ENCODE measurements at regions not wholly inside any gene's neighbourhood (a gene's known extent, or its start where the extent isn't known, plus 50 kb on each side); places are given as distances from the start of the nearest gene placed in this dataset.
"Not testable (repeated sequence)": the region's sequence is repeated elsewhere in the genome, so short reads cannot be mapped to it uniquely, and the experiment has no call there.

DNA sequence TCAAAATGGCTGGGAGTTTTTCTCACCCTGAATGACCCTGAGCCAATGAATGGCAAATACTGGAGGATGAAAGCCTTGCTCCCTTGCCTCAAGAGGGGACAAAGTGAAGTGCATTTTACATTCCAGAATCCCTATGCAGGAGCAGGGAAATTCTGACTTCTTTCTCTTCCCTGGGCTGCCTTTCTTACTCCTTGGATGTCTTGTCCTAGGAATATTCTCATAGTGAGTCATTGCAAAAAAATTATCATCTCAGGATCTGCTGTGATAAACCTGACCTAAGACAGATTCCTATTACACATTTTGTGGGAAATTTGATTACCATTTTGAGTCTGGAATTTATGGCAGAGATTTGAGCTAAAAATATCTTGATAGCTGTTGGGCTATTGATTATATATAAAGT, 199.9 kb downstream of the TMA16 start:
- no peak for DNase-seq

DNA sequence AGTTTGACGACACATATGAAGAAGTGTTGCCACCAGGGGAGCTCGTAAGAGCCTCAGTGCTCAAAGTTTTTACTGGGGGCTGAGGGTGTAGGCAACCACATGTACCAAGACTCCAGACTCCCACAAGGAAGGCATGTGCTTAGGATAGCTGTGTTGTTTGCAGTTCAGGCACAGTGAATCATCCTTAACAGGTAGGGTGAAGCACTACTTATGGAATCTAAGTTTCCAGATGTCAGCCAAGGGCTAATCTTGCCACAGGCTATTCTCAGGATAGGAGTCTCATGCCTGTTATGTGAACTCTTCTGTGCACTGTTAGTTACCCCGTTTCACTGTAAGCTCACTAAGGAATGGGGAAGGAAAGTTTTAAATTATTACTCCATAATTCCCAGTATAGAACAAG, 202.6 kb downstream of the TMA16 start:
- no peak for DNase-seq

DNA sequence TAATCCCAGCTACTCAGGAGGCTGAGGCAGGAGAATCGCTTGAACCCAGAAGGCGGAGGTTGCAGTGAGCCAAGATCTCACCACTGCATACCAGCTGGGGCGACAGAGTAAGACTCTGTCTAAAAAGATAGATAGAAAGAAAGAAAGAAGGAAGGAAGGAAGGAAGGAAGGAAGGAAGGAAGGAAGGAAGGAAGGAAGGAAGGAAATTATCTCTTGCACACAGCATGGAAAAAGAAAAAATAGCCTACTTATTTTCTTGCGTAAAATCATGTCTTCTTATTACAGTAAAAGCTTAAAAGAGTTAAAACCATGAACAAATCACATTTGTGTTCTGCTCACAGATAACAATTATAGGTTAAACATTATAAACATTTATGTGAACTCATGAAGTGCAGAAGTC, 205.9 kb downstream of the TMA16 start:
- DNase-seq = not testable (repeated sequence)

DNA sequence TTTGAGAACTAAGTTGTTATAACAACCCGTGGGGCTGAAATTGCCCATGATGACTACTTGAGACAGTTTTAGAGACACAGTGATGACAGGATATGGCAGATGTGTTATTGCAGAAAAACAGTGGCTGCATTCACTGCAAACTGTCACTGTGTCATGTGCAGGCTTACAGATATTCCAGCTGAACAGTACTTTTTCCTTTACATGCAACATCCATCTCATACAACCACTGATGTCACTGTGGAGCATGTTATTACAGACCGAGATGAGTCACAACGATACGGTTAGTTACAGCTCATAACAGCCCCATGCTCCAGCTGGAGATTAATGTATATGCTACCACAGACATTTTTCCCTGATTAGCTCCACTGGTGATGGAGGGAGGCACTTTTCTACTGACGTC, 207.4 kb downstream of the TMA16 start:
- DNase-seq = peak in 1 of 2 experiments; percentile 30

DNA sequence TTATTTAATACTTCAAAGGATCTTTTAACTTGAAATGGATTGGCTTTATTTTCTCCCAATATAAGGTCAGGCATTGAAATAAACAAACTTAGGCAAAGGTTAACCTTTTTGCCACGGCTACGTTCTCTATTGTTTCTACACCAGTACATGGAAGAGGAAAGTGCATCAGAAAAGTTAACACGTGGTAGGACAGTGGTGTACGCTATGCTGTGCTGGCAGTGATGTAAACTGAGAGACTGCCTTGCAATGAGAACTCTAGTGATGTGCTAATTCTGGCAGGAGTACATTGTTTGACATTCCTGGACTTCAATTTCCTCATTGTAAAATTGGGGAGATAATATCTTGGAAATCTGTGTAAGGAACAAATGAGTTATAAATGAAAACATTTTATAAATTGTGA, 208.2 kb downstream of the TMA16 start:
- DNase-seq = no peak

DNA sequence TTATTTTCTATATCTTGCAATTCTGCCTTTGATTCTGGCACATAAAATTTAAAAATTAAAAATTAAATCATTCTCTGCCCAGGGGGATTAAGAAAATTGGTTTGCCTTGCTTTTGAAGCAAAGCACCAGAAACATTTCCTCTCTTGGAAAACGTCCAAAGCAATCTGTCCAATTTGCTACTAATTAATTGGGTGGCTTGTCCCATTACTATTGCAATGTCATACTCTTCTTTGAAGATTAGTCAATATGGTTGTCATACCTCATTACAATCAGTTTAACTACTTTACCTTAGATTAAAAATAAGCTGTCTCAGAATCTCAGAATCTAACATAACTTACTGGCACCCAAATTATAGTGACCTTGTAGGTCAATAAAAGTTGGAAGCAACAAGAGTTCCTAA, 208.8 kb downstream of the TMA16 start:
- peak in 1 of 2 experiments; percentile 13 for DNase-seq

DNA sequence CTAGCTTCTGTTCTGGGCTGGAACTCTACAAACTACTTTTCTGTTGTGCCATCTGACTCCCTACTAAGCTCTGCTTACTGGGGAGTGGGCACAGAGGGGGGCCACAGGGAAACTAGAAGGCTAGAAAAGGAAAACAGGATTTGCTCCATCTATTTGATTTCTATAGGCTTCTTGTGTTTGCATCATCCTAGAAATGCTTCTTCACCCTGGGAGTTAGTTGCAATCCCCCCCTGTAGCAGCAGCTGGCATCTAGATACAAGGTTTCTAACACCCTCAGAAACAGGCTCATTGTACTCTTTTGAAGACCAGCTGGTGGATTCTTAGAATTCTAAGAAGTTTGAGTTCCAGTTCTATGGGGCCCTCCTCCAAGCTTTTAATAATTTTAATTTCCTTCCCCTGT, 213.4 kb downstream of the TMA16 start:
- peak in 1 of 2 experiments; percentile 26 for DNase-seq

DNA sequence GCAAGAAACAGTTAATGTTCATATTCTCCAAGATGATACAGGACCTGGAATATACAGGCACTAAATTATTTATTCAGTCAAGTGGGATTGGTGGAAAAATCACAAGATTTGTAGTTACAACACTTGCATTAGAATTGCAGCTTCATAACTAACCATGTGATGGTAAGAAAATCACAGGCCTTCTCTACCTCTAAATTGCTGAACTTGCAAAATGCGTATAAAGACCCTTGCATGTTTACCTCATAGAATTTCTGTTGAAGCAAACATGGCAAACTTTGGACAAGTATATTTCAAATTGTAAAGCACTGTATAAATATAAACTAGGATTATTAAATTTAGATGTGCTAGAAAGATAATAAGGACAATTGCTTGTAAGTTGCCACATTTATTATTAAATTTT, 215.1 kb downstream of the TMA16 start:
- DNase-seq = no peak

DNA sequence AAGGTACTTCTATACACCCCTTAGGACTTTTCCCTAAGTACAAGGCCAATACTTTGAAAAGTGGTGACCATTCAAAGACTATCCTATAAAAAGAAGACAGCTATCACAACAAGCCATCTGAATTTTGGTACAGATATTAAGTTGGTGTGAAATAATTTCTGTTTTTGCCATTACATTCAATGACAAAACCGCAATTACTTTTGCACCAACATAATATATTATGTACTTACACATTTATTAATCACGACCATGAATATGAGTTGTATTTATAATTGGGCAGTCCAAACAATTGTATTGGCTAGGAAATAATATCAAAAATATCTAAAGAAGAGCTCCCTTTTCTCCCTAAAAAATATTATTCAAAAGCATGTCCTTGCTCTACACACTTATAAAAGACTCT, 215.7 kb downstream of the TMA16 start:
- no peak for DNase-seq

DNA sequence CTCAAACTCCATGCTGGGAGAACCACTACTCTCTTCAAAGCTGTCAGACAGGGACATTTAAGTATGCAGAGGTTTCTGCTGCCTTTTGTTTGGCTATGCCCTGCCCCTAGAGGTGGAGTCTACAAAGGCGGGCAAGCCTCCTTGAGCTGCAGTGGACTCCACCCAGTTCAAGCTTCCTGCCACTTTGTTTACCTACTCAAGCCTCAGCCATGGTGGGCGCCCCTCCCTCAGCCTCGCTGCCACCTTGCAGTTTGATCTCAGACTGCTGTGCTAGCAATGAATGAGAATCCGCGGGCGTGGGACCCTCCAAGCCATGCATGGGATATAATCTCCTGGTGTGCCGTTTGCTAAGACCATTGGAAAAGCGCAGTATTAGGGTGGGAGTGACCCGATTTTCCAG, 230.0 kb downstream of the TMA16 start:
- not testable (repeated sequence) for DNase-seq

DNA sequence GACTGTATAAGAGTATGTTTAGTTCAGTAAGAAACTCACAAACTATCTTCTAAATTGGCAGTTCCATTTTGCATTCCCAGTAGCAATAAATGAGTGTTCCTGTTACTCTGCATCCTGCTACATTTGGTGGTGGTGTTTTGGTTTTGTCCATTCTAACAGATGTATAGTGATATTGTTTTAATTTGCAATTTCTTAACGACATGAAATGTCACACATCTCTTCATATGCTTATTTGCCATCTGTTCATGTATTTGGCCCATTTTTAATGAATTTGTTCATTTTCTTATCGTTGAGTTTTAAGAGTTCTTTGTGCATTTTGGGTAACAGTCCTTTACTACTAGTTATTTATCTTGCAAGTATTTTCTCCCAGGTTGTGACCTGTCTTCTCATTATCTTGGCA, 232.2 kb downstream of the TMA16 start:
- no peak for DNase-seq

DNA sequence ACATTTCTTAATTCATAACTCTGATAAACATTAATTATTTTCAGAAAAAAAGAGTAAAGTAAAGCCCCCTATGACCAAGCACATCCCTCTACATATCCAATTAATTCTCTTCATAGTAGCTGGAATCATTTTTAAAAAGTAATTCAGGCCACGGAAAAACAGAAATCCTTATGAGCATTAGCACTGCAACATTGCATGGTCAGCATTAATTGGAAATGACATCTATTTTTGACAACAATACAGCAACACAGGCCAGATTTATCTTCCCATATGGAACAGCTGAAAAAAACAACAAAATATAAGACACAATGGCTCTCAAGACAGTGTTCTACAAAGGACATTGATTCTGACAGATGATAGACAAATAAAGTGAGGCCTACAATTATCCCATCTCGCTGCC, 236.6 kb downstream of the TMA16 start:
- no peak for DNase-seq

DNA sequence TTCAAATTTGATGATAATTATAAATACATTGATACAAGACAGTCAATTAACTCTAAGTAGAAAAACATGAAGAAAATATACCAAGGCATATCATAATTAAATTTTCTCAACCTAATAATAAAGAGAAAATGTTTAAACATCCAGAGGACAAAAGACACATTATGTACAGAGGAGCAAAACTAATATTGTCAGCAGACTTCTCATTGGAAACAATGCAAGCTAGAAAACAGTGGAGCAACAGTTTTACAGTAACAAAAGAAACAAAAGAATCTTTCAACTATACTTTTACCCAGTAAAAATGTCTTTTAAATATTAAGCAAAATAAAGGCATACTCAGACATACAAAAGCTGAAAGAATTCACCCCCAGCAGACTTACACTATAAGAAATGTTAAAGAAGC, 238.0 kb downstream of the TMA16 start:
- DNase-seq = no peak

DNA sequence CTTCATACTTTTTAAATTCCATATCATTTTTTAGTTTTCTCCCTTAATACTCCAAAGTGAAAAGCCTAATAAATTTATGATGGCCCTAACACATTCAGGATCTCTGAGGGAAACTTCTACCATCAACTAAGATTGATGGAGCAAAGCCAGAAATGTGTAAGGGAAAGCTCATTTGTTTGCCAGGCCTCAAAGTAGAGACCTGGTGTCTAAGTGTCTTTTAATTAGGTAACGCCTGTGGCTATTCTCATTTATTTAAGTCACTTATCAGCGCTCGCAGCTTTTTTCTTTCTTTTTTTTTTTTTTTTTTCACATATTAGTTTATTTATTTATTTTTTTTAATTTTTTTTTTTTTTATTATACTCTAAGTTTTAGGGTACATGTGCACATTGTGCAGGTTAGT, 242.4 kb downstream of the TMA16 start:
- DNase-seq = no peak

DNA sequence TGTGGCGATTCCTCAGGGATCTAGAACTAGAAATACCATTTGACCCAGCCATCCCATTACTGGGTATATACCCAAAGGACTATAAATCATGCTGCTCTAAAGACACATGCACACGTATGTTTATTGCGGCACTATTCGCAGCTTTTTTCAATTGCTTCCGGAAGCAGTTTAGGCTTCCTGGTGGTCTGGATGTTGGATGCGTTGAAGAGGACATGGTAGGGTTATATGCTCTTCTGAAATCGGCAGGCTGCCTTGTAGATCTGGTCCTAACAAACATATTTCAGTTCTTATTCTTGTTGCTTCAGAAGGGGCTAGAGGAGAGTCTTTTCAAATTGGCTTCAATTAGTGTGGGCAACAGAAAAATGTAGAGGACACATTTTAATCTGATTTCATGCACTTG, 243.4 kb downstream of the TMA16 start:
- not testable (repeated sequence) for DNase-seq

DNA sequence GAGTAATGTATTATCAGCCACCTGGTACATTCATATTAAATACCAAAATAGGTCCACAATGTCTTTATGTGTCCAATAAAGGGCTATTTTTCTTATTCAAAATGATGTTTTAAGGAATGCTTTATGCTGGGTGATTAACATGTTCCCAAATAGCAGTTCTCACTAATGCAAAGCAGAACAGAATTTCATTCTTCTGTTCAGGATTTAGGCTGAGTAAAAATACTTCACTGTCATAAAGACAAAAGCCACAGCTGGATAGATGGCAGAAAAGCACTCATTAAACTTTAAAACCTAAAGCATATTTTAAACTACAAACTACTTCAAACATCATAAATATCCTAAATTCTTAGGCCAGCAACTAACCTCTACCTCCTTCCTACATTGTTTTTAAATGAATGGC, 244.0 kb downstream of the TMA16 start:
- DNase-seq = no peak

DNA sequence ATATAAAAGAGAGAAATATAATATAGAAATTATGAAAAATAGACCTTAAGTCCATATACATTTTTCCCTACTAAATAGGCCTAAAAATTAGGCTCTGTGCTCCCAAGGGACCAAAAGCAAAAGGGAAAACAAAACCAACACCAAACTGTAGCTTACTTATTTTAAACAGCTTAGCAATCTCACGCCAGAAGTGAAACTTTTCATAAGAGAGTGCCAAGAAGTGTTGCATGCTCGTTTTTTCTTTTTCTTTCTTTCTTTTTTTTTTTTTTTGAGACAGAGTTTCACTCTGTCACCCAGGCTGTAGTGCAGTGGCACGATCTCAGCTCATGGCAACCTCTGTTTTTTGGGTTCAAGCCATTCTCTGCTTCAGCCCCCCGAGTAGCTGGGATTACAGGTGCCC, 250.4 kb downstream of the TMA16 start:
- DNase-seq = no peak

DNA sequence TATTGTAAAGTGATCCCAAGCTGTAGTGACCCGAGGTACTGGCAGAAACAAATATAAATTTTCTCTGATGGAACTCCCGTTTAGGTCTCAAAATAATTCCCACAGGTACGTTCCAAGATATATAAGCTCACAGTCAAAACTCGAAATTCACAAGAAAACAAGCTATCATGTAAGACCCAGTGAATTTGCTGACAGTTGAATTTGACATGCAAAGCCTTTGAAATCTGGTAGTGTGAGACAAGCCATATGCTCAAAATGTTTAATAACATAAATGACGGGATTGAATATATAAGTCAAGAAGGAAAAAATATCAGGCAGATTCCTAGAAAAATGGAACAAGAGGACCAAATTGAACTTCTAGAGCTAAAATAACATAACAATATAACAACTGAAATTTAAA, 252.8 kb downstream of the TMA16 start:
- DNase-seq = no peak

DNA sequence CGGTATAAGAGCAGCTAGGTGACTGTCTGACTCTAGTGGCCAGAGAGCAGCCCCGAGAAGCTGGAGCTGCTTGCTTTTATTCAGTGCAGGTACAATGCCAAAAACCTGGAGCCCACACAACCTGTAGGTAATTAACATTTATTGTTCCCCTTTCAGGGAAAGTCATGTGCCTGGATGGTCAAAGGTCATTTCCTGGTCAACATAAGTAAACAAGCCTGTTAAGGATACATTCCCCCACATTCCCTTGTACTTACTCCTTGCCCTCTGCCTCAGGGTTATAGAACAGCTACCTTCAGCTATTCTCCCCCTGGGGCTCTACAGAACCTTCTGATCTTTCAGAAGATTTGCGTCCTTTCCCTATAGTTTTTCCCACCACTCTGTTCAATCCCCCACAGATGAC, 253.4 kb downstream of the TMA16 start:
- no peak for DNase-seq

DNA sequence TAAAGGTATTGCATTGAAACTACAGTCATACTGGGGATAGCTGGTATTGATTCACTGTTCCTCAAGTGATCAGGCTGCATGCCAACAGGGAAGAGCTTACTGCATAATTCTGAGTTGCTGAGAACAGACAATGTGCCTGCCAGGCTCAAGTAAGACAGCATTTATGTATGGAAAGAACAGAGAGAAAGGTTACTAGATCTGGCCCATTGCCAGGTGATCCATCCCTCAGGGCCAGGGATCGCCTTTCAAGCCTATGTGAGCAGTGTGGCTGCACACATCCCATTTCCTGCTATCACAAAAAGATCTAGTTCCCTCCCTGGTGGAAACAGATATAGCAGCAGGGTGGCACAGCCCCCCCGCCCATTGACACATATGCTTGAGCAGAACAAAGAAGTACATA, 254.0 kb downstream of the TMA16 start:
- peak in 1 of 2 experiments; percentile 26 for DNase-seq

DNA sequence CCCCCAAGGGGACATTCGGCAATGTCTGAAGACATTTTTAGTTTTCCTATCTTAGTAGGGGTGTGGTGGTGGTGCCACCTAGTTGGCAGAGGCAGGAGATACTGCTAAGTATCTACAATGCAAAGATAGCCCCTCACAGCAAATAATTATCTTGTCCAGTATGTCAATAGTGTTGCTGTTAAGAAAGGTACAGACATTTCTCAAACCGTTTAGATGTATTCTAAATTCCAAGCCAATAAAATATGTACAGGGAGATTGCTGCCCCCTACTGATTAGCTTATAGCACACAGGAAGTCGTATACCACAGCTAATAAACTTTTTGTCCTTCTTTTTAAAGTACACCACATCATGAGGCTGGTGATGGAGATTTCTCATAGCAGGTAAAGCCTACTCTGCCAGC, 260.5 kb downstream of the TMA16 start:
- peak in 1 of 2 experiments; percentile 3 for DNase-seq

DNA sequence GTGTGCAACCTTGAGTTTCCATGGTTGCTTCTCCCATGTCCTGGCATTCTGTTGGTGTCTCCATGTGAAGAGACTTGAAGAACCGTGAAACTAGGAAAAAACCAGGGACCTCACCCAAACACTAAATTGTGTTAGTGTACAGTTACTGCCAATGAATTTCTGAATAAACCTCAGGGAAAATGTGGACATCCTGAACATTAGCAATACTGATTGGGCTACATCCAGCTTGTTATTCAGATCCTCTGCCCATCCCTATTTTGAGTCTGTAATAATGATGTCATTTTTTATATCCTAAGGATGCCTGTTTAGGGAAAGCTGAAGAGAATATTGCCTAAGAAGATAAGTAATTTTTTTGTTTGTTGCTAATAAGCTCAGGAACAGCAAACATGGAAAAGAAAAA, 262.7 kb downstream of the TMA16 start:
- DNase-seq = no peak

DNA sequence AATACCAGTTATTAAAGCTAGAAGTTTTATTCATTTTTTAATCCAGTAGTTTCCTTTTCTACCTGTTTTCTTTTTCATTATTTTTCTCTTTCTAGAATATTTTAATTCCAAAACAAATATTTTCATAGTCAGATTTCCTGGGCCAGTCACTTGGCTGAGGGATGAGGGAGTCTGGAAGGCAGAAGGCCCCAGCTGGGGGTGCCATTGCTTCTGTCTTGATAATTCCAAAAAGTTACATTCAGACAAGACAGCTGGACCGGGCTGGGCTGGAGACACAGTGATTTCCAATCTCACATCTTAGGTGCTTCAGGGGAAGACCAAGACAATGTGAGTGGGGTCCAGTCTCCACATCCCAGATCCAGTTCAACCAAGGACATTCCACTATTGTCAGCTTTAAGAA, 263.5 kb downstream of the TMA16 start:
- DNase-seq = peak in 1 of 2 experiments; percentile 8

DNA sequence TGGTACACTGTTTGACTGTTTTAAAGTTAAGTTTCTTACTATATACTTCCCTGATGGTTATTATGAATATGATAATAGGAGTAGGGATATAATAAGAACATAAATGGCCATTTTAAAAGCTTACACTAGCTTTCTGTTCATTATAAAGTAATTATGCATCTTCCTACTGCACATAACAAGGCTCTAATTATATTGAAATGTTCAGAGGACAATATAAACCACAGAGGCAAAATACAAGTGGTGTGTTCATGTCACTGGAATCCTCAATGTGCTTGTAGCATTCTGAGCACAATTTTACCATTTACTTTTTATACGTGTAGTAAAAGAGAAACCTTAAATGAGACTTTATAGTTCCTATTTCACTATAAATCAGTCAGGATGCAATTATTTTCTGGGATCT, 268.3 kb downstream of the TMA16 start:
- no peak for DNase-seq

DNA sequence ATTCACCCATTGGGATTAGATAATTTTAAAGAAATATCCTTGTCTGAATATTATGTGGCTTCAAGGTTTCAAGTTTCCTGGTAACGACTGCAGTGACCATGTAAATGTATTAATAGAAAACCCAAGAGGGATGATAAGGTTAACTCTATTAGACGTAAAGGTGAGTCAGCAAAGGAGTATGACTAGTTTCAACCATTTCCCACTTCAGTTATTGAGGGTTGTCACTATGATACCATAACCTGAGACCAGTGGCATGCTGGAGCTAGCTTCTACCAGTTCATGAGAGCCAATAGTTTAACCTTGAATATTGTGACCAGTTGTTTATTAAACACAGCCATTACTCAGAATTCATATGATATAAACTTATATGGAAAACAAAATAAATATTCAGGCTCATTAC, 270.1 kb downstream of the TMA16 start:
- DNase-seq = no peak

DNA sequence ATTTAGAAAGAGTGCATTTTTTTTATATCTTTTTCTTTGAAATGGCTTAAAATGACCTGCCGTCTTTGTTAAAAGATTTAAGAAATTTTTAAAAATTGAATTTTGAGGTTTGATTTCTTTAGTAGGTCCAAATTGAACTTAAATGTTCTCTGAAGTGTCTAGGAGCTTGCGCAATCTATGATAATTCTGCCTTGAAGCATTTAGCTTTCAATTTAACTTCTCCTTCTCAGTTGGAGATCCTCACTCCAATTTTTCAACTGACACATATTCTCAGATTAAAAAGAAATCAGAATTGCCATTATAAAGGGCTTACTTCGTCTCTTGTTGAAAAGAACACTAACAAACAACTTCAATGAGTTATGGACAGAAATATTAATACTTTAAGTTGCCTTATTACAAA, 273.5 kb downstream of the TMA16 start:
- DNase-seq = no peak

Measured in NCI-H524 (cell line).